HG03469 (cell line): ENCODE measurements at regions not wholly inside any gene's neighbourhood (a gene's known extent, or its start where the extent isn't known, plus 50 kb on each side); places are given as distances from the start of the nearest gene placed in this dataset.

Experiments
- ATAC-seq: cut with Tn5 transposase; IDR thresholded peaks from one replicate; pipeline ENCODE4 v1.9.1; 2021; ENCODE audit warnings: mild to moderate bottlenecking, moderate library complexity, moderate number of reproducible peaks; ENCODE audit not compliant: unreplicated experiment

DNA sequence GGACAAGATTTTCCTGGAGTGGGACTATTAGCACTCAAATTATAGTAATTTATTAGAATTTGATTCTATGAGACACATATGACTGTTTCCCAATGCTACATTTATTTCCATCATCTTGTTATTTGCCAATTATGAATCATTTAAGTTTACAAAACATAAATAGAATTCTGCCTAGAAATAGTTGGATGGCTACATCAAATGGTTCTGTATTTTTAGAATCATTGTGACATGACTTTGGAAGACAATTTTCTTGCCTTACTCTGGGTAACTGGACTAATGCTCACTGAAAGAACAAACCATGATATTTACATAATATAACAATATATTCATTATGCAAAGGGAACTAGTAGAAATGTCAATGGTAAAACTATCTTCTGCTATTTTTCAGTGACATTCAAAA, 173.5 kb downstream of the ZIC1 start:
- no peak for ATAC-seq

DNA sequence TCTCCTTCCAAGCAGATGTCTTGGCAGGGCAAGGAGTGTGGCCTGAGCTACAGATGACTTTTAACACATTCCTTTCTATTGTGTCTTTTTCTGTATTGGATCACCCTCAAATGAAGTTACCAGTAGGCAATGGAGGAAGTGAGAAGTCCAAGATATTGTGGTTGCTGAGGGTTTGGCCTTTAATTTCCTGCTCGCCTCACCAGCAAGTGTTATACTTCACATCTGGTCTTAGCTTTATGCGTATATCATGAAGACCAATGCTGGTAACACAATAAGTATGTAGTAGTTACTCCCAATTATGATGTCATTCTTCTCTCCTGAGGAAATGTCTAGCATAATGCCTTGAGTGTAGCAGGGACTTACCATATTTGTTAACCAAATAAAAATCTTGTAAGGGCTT, 179.9 kb downstream of the ZIC1 start:
- no peak for ATAC-seq

DNA sequence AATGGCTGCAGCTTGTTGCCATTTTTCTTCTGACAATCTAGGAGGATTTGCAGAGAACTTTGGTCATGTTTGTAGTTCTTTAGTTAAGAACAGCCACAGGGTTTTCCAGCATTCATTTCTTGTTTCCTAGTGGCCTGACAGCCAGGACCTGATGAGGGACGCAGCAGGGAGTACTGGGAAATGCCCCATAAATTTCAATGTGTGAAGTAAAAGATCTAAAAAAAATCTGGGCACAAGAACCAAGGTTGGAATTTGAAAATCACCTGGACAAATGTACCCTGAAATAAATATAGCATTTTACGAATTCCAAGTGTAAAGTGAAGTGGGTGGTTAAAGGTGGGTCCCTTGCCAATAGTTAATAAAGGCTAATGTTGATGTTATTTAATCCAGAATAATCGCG, 195.0 kb downstream of the ZIC1 start:
- ATAC-seq = no peak

DNA sequence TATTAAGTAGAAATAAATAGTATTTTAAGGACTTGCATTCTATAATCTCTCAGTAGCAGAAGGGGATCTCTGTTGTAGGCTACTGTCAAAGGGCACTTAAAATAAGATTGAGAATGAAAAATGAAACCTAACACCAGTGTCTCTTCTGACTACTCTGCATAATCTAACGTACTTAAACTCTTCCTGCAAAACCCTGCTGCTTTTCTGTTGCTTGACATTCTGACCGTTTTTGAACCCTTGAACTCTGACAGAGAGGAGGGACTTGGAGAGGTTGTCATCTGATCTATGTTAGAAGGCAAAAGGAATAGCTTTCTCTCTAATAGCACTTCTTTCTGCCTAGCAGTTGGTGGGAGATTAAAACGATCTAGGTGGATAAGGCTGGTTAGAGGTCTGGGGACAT, 204.6 kb downstream of the ZIC1 start:
- no peak for ATAC-seq

DNA sequence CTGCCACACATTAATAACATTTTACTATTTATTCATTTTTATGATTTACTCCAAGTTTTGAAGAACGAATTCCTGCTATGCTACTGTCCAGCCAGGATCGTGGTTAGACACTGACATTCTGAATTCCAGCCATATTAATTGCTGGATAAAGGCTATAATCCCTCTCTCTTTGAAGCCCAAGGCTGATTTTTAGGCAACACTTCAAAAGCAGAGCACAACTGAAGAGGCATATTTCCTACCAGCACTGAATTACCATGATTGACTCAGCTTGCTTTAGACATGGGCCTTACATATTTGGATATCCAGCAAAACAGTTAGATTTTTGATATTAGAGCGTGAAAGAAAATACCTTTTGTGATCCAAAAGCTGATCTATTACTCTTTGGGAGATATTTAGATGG, 205.0 kb downstream of the ZIC1 start:
- ATAC-seq = no peak

DNA sequence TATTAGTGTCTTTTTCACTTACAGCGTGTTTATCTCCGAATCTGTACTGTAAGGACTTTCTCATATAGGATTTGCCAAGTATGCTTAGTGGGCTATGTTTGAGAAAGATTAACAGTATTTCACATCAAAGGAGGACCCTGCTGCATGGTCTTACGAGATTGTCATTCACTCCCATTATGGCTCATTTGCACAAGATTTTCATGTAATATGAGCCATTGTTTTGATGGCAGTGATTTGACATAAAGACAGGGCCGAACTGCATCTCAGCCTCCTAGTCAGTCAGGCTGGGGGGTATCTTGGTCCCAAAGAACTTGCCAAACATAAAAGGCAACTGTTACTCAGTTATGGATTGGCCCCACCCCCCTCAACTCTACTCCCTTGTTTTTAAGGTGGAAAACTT, 205.9 kb downstream of the ZIC1 start:
- ATAC-seq = no peak

DNA sequence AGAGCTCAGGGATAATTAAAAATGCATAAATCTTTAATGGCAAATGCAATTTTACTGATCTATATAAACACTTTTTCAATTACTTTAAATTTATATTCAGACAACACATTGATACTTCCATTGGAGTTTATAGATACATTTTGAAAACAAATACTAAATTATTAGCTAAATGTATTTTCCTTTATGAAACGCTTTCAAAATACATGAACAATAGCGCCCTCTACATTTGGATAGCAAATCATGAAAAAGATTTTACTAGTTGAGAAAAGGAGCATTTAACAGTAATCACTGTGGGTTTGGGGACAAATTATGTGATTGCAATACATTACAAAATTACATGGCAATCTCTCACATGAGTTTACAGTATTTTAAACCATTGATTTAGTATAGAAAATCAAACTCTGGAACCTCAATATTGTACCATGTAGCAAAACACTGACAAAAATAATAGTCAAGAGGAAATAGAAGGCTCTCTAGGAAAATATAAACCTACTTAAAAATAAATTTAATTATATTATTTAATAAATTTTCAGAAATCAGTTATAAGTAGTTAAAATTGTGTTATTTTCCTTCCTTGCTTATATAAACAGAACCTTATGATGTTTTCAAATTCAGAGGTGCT, 207.9 kb downstream of the ZIC1 start:
- no peak for ATAC-seq

DNA sequence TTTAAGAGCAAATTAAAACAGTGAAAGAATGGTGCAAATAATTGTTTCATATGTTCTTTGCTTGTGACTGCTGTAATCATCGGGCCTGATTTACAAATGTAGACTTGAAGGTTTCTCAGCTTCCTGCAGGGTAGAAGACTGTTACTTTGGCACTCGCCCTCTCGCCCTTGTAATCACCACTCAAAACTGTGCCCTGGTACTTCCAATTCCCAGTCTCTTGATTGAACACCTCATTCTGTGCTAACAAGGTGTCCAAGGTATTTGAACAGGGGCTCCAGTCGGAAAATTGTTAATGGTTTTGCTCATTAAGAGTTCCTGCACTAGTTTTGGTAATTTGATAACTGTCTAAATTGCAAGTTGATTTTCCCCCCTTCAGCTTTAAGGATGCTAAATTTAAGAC, 209.5 kb downstream of the ZIC1 start:
- ATAC-seq = no peak

DNA sequence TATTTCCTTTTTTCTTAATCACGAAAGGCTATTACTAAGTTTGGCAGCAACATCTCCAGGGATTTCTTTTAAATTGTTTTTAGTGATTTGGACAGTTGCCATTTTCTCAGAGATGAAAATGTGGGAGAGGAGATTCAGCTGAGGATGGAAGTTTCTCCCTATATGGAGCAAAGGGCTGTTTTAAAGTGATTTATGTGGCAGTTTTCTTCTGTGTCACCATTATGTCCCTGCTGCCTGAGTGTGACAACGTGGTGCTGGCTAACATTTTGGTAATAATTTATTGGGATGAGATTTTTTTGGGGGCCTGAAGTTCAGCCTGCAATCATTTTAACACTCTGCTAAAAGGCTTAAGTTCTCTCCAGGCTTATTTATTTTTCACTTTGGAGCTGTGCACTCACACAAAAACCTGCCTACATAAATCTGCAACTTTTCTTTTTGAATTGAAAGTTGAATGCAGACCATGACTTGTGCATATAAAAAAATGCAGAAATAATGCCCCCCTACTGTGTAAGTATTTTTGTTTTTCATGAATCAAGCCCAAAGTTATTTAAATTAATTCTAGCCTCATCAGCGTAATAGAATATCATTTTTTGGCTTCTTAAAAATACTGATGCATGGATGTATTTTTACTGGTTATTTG, 210.9 kb downstream of the ZIC1 start:
- ATAC-seq = no peak

DNA sequence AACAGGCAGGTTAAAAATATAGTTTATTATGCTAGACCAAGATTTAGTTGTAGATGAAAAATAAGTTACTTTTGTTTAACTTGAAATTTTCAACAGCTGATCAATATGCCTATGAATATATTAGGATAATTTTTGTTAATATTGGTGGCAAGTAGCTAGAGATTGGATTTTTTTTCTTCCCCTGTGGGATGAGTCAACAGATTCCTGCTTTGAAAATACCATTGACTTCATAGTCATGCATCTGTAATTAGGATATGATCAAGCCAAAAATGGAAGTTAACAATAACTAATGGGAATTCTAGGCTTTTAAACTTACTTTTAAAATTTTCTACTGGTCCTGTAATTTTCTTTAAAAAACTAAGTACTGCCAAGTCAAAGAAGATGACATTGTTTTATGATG, 211.7 kb downstream of the ZIC1 start:
- no peak for ATAC-seq

DNA sequence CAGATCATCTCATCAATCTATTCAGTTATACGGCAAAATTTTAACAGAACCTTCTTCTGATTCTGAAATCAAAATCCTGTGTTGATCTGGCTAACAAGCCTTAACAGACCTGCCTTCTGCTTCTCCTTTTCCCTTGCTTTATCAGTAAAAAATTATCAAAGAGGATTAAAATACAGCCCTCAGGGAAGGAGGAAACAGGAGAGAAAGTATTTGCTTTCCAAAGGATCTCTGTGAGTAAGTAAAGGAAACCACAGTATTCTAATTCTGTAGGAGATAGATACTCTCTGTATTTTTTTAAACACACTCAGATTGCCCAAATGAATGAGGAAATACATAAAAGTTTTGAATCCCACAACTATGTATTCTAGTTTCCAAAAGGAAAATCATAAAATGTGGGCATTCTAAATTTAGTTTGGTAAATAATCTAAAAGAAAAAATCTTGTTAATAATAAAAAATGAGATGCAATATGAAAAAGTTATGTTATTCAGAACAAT, 221.8 kb downstream of the ZIC1 start:
- ATAC-seq = no peak

DNA sequence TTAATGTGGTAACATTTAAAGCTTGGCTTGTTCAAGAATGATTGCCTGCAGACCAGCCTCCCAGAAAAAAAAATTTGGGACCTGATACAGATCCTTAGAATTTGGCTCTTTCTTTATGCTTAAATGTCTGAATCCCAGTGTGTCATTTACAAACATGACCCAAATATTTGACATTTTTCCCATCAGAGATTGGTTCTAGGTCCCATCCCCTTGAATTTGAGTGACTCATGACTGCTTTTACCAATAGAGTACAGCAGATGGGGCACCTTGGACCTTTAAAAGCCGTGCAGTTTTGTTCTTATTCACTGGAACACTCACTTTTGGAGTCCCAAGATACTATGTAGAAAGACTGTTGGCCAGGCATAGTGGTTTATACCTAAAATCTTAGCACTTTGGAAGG, 231.6 kb downstream of the ZIC1 start:
- ATAC-seq = no peak

DNA sequence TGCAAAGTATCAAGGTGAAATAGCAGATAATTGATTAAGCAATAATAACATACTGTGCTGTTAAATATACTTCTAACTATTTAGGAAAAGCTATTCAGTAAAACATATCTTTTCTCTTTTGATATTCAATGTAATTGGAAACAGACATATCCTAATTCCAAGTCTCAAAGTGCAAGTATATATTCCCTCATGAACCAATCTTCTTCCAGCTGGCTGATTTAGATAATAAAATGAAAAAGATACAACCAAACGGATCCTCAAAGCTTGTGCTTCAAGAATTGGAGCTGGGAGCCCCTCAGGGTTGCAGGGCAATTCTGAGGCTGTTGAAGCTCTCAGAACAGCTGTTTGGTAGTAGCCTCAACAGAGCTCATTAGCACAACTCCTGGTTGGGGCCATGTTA, 236.6 kb downstream of the ZIC1 start:
- ATAC-seq = no peak

DNA sequence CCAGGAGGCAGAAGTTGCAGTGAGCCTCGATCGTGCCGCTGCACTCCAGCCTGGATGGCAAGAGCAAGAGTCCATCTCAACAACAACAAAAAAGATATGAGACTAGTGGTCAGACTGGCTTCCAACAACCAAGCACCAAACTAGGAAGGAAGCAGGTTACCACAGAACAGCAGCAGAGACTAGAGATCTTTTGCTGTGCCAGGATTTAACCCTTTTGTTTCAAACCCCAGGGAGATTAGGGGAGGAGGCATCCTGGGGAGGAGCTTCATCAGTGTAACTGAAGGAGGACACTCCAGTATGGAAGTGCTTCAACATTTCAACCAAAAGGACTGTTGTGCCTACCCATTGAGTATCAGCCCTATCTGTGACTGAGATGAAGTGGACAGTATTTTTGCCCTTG, 240.3 kb downstream of the ZIC1 start:
- ATAC-seq = no peak

DNA sequence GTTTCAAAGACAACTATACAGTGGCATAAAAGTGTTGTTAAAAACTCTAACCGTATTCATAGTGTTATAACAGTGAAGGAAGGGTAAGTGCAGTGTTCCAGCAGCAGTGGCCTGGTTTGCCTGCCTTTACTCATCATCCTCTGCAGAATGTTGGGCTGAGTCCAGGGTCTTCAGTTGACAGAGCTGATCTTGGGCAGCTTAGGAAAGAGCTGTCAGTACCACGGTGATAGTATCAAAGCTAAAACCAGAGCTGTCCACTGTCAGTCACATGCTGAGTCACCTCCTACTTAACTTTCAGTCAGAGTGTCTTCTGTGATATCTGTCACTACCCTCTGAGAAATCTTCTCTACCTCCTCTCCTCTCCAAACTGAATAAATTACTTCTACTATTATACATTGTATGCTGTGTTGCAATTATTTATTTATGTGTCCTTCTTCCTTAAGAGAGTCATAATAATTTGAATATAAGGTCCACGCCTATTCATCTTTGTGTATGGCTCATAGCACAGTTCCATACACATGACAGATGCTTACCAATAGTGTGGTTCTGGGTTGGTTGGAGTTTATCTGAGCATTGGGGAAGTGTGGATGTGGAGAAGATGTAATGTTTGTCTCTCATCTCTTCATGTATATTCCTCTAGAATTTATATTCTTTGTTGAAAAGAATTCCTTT, 242.1 kb downstream of the ZIC1 start:
- ATAC-seq = no peak

DNA sequence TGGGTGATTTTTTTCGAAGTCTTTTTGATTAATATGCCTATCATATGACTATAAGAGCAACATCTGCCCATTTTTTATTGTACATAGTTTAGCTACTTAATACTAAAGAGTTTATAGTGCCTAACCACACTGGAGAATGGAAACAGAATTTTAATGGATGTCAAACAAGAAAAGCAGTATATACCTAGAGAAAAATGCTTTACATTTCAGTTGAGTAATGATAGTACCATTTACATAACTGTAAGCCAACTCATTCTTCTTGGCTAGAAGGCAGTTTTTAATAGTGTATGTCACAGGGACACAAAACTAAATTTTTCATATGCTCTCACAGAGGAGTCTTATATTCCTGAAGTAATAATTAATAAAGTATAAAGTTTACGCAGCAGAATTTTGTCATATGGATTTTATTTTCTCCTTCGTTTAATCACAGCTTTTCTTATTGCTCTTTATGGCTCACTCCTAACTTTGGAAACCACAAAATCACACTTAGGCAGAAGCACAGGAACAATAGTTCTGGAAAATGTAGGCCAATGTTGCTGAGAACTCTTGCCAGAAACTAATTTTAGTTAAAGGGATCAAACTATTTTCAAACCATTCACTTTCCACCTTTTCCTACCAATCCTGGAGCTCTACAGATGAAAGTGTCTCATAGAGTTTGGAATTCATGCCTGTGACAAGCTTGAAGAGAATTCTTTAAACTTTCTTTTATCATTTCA, 243.6 kb downstream of the ZIC1 start:
- no peak for ATAC-seq

DNA sequence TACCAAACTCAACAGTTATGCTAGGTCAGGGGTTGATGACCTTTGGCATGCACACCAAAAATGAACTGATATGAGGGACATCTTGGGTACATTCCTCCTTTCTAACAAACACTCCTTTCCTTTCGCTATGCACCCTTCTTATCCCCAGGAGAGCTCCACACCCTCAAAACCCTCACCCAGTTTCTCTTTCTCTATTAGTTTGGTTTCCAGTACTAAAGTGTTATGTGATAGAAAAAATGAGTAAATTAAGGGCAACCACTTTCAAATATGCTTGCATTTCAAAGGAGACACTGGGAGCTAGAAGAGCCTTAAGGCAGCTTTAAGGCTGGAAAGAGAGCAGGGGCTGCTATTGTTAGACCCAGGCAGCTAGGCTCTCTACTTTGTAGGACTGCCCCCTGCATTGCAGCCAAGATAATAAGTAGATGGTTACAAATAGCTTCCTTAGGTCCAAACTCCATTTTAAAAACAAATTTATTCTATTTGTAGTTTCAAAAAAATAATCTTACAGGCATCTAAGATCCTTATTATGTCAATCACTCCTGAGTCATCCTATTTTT, 244.3 kb downstream of the ZIC1 start:
- ATAC-seq = no peak

DNA sequence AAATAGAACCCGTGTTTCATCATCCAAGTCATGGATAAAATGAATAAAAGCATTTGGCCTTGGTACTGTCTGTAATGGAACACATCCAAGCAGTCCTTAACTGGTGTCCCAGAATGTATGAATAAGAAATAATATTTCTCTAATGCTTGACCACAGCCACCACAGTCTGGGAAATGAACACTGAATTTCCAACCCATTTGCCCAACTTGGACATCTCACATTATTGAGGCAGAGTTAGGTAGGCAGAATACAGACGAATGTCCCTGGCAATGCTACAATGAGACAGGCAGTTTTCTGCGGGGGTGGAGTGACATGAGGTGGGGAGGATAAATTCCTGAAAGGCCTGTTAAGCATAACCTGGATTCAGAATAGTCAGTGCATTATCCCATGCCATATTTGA, 245.7 kb downstream of the ZIC1 start:
- ATAC-seq = no peak

DNA sequence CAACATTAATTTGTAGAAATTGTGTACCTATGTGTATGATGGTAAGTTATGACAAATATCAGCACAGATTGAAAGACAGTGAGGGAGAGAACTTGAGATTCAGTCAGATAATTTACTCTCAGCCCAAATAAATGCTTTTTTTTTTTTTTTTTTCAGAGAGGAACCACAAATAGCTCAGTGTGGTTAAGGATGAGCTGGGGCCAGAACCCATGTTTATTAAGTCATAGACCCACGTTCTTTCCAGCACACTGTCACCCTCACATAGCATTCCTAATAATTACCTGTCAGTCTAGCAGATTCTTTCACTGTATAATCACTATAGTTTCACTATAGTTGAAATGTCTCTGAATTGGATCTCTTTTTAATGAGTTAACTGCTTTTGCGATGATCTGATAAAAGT, 246.1 kb downstream of the ZIC1 start:
- ATAC-seq = no peak

DNA sequence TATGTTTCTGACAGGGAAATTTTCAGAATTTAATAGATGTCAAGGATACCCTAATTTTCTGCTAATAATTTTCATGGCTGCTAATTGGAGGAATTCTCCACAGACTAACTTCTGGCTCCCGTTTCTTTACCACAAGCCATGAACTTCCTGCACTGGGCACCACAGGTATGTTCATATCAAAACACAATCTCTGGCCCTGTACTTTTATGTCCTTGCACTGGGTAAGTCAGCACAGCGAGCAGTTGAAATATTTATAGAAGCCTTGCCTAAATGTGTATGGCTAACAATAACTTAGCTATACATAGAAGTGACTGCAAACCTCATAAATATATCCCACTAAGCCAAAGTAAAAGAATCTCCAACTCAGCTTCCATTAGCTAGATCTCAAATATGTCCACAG, 246.9 kb downstream of the ZIC1 start:
- ATAC-seq = no peak

DNA sequence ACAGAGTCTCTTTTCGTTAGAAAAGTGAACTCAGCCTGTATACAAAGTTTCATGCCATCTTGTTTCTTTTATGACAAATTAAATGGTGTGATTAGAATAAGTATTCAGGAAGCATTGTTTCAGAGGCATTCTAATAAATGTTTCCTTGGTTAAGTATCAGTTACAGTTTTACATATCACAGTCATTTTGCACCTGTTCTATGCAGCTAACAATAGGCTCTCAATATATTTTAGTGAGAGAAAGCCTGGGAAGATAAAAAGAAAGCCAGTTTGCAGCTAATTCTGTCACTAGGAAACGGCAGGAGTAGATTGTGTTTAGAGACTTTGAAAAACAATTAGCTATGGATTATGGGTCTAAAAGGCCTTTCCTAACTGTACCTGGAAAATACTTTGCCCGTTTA, 252.8 kb downstream of the ZIC1 start:
- ATAC-seq = no peak
